ENCODE measurements at regions not wholly inside any gene's neighbourhood (a gene's known extent, or its start where the extent isn't known, plus 50 kb on each side); places are given as distances from the start of the nearest gene placed in this dataset.

GRCh38 chr16:47781673-47782072, 320.5 kb downstream of the PHKB start:
- FAIRE-seq (no peak), DNase-seq (ENCODE audit: low spot score) (no peak)

GRCh38 chr16:47780213-47780875, 319.2 kb downstream of the PHKB start:
- DNase-seq (ENCODE audit: low spot score): no peak

GRCh38 chr16:47779201-47780016, 318.3 kb downstream of the PHKB start:
- DNase-seq (ENCODE audit: low spot score): peak; percentile 37

More at GRCh38 chr16:47780213-47780875, 319.2 kb downstream of the PHKB start:
- no peak for FAIRE-seq

GRCh38 chr16:47778106-47778801, 317.1 kb downstream of the PHKB start:
- no peak for FAIRE-seq
- DNase-seq (ENCODE audit: low spot score): no peak

More at GRCh38 chr16:47779201-47780016, 318.3 kb downstream of the PHKB start:
- FAIRE-seq: no peak

- DNase-seq (ENCODE audit: low spot score): no peak
Measured at GRCh38 chr16:47777220-47777619, 316.1 kb downstream of the PHKB start.

GRCh38 chr16:47774661-47775060, 313.5 kb downstream of the PHKB start:
- DNase-seq (ENCODE audit: low spot score) (no peak), FAIRE-seq (no peak)

More at GRCh38 chr16:47777220-47777619, 316.1 kb downstream of the PHKB start:
- FAIRE-seq: no peak

GRCh38 chr16:47753659-47754058, 292.5 kb downstream of the PHKB start:
- DNase-seq (ENCODE audit: low spot score): no peak
- no peak for FAIRE-seq
